ENCODE measurements at regions not wholly inside any gene's neighbourhood (a gene's known extent, or its start where the extent isn't known, plus 50 kb on each side); places are given as distances from the start of the nearest gene placed in this dataset.
"Not testable (repeated sequence)": the region's sequence is repeated elsewhere in the genome, so short reads cannot be mapped to it uniquely, and the experiment has no call there.

GRCh38 chr5:89712134-89712700, 697.3 kb downstream of the CETN3 start:
- DNase-seq = no peak

- DNase-seq = no peak
Observed at GRCh38 chr5:89711526-89711925, 698.0 kb downstream of the CETN3 start.

- DNase-seq = no peak
Observed at GRCh38 chr5:89710006-89710405, 699.5 kb downstream of the CETN3 start.

DNA sequence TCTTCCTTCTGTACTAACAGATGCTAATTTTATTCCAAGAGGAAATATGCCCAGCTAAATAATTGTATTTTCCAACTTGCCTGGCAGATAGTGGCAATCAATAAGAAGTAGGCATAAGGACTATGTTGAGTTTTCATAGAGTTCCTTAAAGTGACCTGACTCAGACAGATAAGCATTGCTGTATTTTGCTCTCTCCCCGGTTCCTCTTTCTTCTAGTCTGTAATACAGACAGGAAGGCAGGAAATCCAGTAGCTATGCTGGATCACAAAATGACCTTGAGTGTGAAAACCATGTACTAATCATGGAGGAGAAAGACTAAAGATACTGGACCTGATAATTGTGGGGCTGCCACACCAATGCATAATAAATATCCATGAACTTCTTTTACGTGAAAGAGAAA, 701.7 kb downstream of the CETN3 start:
- no peak for DNase-seq

GRCh38 chr5:89706731-89707130, 702.8 kb downstream of the CETN3 start:
- DNase-seq = no peak

DNA sequence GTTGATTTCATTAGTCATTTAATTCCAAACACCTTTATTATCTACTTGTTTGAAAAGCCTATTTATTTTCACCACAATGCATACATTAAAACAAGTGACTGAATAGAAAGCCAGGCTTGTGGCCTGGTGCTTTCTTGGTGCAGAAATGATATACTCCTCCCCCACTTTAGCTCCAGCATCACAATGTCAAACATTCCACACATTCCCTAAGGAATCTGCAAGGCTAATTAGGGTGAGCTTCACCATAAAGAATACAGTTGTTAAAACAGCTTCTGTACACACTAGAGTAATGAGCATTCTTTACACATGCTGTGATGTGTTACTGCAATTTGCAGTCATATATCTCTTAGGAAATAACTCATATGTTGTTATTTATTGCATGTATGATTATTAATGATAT, 705.7 kb downstream of the CETN3 start:
- no peak for DNase-seq

DNA sequence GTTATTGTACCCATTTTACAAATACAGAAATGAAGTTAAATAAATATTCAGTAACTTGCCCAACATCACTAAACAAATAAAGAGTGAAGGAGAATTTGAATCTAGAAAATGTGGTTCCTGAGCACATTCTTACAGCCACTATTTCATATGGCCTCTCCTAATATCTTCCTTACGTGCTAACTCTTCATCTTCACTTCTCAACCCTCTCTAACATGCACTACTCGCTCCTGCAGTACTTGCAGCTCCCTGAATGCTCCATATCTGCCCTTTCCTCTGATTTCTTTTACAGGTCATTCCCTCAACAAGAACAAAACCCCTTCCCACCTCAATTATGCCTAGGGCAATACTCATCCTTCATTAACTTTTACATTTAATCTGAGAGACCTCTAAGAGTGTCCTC, 711.5 kb downstream of the CETN3 start:
- DNase-seq = no peak

DNA sequence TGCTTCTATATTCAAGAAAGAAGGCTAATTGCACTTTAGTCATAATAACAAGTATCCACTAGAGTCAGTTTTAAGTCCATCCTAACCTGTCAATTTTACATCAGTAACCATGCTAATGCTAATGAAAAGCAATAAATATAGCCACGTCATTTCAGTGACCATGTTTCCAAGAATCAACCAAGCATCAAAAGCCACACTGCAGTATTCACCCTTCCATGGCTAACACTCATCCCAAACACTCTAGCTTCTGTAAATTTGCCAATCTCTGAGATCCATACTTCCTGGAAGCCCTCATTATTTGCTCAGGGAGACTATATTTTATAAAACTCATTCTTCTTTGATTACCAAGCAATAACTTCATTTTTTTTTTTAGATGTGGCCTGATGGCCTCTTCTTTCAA, 712.0 kb downstream of the CETN3 start:
- DNase-seq = no peak

DNA sequence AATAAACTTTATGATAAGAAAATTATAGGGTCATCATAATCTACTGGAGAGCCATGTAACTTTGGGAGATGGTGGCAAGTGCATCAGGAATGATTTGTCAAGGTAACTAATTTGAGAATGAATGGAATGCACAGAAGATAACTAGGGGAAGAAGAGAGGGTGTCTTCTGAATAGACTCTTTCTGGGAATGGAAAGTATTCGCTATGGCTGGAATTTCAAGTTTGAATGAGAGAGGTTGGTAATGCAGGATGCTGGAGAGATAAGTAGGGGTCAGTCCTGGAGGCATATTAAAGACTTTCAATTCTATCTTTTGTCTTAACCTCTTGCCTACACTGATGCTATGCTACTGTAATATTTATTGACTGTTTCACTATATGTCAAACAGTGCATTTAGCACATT, 714.2 kb downstream of the CETN3 start:
- DNase-seq = no peak

DNA sequence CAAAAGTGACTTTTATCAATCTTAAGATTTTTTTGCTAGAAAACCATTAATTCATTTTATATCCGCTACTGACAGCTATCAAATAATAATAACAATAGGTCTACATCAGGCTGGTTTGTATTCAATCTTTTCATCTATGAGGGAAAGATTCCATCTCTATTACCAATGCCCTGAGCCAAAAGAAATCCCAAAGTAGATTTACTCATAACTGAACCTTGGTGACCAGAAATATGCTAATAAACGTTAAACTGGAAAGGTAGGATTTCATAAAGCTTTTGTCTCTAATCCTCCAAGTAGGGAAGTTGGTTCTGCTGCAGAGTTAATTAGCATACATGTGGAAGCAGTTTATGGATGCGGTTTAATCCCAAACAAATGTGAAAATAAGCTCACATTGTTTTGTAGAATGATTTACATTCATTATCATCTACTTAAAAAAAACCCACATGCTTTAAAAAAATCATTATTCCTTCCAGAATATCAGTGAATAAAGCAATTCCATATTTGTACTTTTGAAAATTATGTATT, 715.5 kb downstream of the CETN3 start:
- DNase-seq = no peak

GRCh38 chr5:89690331-89690730, 719.2 kb downstream of the CETN3 start:
- no peak for DNase-seq

DNA sequence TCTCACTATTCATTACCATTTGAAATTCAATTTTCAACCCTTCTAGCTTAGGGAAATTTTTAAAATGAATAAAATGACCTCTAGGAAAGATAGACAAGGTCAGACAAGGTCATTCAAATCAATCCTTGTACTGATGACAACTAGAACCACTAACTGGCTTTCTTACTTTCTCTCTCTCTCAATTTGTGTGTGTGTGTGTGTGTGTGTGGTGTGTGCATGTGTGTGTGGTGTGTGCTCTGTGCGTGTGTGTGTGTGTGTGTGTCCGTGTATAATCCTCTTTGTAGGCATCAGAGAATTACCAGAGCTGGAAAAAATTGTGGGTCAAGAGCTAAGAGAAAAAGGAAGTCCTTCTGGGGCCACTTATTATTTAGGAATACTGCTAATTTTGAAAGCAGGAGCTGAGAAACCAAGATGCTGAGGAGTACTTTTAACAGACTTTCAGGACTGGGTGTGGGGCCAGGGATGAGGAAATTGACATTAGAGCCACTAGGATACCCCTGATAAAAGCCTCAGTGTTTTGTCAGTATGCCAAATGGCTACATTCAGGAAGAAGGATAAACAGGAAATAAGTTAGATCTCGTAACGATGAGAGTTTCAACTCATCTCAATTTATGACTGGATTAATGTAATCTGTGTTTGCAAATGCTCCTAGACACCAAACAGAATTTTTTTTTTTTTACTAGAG, 723.3 kb downstream of the CETN3 start:
- DNase-seq = no peak

GRCh38 chr5:89676634-89677033, 732.9 kb downstream of the CETN3 start:
- no peak for DNase-seq

DNA sequence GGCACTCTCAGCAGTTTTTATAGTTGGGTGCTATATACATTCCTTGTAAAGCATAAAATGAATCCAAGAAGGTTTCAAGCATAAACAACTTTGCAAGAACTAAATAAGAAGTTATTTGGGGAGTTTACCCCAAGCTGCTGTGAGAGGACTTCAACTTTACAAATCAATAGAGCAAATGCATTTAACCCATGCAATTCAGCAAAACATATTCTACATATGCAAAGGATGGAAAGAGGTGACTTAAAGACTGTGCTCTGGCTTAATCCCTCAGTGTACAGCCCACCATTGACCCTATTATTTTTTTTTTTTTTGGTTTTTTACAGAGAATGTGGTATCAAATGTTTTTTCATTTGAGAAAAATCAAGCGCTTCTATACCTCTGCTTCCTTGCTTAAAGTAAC, 736.5 kb downstream of the CETN3 start:
- DNase-seq = no peak

GRCh38 chr5:89668821-89669220, 740.7 kb downstream of the CETN3 start:
- DNase-seq = no peak

DNA sequence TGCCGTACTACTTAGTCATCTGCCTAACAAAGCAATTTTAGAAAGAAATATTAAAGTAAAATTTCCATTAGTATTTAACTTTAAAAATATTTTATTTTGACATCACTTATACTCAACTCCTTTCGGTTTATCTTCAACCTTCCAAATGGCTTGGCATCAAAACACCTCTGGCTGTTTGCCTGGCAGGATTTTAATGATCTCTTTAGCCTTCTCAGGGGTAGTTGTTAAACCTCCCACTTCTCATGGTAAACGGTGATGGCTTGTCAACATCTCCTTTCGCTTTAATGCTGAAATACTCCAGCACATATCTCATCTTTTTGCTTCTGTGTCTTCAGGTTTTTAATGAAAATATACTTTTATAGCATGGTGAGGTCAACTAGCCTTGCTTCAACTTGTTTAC, 747.1 kb downstream of the CETN3 start:
- DNase-seq = no peak

DNA sequence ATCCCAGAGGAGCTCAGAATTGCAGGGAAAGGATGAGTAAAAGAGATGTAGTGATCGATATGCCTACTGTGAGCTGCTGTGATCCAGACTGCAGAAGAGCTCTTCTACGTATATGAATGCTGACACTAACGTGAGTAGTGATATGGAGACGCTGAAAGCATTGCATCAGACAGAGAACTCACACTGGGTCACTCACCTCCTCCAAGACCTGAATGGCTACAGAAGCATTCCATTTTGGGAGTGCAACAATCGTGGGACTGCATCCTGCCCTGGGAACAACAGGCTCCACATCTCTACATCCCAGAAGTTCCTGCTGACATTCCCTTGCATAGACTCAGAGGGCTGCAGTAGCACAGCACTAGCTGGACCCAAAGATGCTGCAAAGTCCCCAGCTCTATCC, 755.9 kb upstream of the MEF2C start:
- DNase-seq = no peak

GRCh38 chr5:89634176-89634575, 751.2 kb upstream of the MEF2C start:
- DNase-seq = not testable (repeated sequence)

- not testable (repeated sequence) for DNase-seq
Observed at GRCh38 chr5:89630064-89630463, 747.1 kb upstream of the MEF2C start.

- no peak for DNase-seq
Observed at GRCh38 chr5:89628876-89629635, 746.1 kb upstream of the MEF2C start.

GRCh38 chr5:89615839-89616518, 733.0 kb upstream of the MEF2C start:
- no peak for DNase-seq

GRCh38 chr5:89613222-89613956, 730.4 kb upstream of the MEF2C start:
- DNase-seq = no peak
